PC-3 (cell line): ENCODE measurements at regions not wholly inside any gene's neighbourhood (a gene's known extent, or its start where the extent isn't known, plus 50 kb on each side); places are given as distances from the start of the nearest gene placed in this dataset.

Source experiments
- ATAC-seq: fragments of 200-7000 bp; cut with Tn5 transposase; 2 replicates; pipeline ENCODE4 v1.9.1; 2020; ENCODE audit warnings: mild to moderate bottlenecking, moderate library complexity
- BruUV-seq: library from RNA; stranded (reverse); fragments of 400-500 nt; replicated peaks from 2 replicates; lab custom pipeline; 2021; lab: Mats Ljungman, UMichigan
- CTCF ChIA-PET: fragments of 300-600 bp; sonication (Branson Sonifier 250); formaldehyde crosslinking; loops from one replicate; lab custom pipeline; 2022; ENCODE audit warnings: antibody characterized with exemption; lab: Charles Lee
- POLR2A ChIA-PET: fragments of 300-600 bp; sonication (Branson Sonifier 250); formaldehyde crosslinking; loops from one replicate; lab custom pipeline; 2022; ENCODE audit warnings: antibody characterized with exemption; ENCODE audit not compliant: unreplicated experiment; lab: Charles Lee
- DNase-seq: peaks from one replicate; pipeline ENCODE4 v3.0.0-alpha.2; 2015
- H2AFZ ChIP-seq: fragments of 300-600 bp; sonication (generic); 2 replicates; pipeline ENCODE4 v1.6.0; 2016; ENCODE audit warnings: antibody characterized with exemption, low read length
- H3F3A ChIP-seq: fragments of 300-600 bp; sonication (generic); one replicate; pipeline ENCODE4 v1.6.0; 2017; ENCODE audit warnings: antibody characterized with exemption, low read length, control low read depth, mild to moderate bottlenecking; ENCODE audit not compliant: unreplicated experiment
- H3K27ac ChIP-seq: fragments of 300-600 bp; sonication (generic); 2 replicates; pipeline ENCODE4 v1.5.1; 2016; ENCODE audit warnings: mild to moderate bottlenecking, low read length
- H3K27me3 ChIP-seq: fragments of 300-600 bp; sonication (generic); 2 replicates; pipeline ENCODE4 v1.6.1; 2016; ENCODE audit warnings: low read length, mixed read lengths
- H3K36me3 ChIP-seq: fragments of 300-600 bp; sonication (generic); 2 replicates; pipeline ENCODE4 v1.6.1; 2016; ENCODE audit warnings: low read depth, mixed run types, low read length, mixed read lengths
- H3K4me1 ChIP-seq: fragments of 300-600 bp; sonication (generic); 2 replicates; pipeline ENCODE4 v1.5.1; 2016; ENCODE audit warnings: low read length; ENCODE audit not compliant: insufficient read depth
- H3K4me2 ChIP-seq: fragments of 300-600 bp; sonication (generic); 2 replicates; pipeline ENCODE4 v1.6.0; 2016; ENCODE audit warnings: low read length
- H3K4me3 ChIP-seq: fragments of 300-600 bp; sonication (generic); 2 replicates; pipeline ENCODE4 v1.5.1; 2016; ENCODE audit warnings: mild to moderate bottlenecking, low read length, mixed read lengths
- H3K79me2 ChIP-seq: fragments of 300-600 bp; sonication (generic); 2 replicates; pipeline ENCODE4 v1.6.1; 2017; ENCODE audit warnings: low read length, mixed read lengths
- H3K9ac ChIP-seq: fragments of 300-600 bp; sonication (generic); 2 replicates; pipeline ENCODE4 v1.6.0; 2016; ENCODE audit warnings: mild to moderate bottlenecking, low read length
- H3K9me2 ChIP-seq: fragments of 300-600 bp; sonication (generic); replicated peaks from 2 replicates; pipeline ENCODE4 v1.6.1; 2016; ENCODE audit warnings: mixed run types, low read length, mixed read lengths
- H3K9me3 ChIP-seq: fragments of 300-600 bp; sonication (generic); 2 replicates; pipeline ENCODE4 v1.6.1; 2016; ENCODE audit warnings: low read length, mixed read lengths
- H4K20me1 ChIP-seq: fragments of 300-600 bp; sonication (generic); 2 replicates; pipeline ENCODE4 v1.6.1; 2016; ENCODE audit warnings: low read length, mixed read lengths
- EZH2 ChIP-seq: fragments of 300-600 bp; sonication (generic); IDR thresholded peaks from one replicate; pipeline ENCODE4 v1.6.1; 2017; ENCODE audit warnings: antibody characterized with exemption, mild to moderate bottlenecking, low read length; ENCODE audit not compliant: unreplicated experiment
- EZH2phosphoT487 ChIP-seq: fragments of 300-600 bp; sonication (generic); IDR thresholded peaks from 2 replicates; pipeline ENCODE4 v1.6.1; 2018; ENCODE audit warnings: mild to moderate bottlenecking, antibody characterized with exemption, low read length, borderline replicate concordance
- intact Hi-C: fragments of 100-400 bp; cut with micrococcal nuclease; formaldehyde crosslinking; loops from 2 replicates; pipeline ENCODE4 v1.9.0; 2023
- TF ChIP-seq, protein P1 (sequence below): fragments of 300-600 bp; sonication (generic); conservative IDR thresholded peaks from 2 replicates; pipeline ENCODE4 v1.5.1; 2017; ENCODE audit warnings: antibody characterized with exemption, low read depth, mild to moderate bottlenecking, low read length

DNA sequence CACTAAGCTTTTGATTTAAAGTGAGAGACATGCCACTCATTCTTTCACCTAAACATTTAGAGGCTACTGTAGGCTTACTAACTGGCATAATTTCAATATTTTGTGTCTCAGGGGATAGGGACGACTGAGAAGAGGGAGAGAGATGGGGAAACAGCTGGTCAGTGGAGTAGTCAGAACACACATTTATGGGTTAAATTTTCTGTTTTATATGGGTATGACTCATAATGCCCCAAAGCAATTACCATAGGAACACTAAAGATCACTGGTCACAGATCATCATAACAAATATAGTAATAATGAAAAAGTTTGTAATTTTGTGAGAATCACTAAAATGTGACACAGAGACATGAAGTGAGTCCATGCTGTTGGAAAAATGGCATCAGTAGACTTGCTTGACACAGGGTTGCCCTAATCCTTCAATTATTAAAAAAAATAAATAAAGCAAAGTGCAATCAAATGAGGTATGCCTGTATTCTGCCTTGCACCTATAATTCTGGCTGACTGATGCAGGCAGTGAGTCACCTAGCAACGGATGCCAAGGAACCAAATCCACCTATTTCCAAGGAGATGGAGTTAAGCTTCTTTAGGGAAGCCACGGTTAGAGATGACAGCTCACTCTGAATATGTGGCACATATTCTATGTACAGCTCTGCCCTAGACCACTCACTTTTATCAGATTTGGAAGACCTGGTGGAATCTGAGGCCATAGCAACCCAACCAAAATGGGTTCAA is 166.1 kb downstream of the MARCHF11 start:
- intact Hi-C loops, result no loop called here
- ChIA-PET CTCF (no interaction called here), POLR2A (no interaction called here)
- Histone ChIP-seq H3K9me3 (peaks cover 40% of the 10 kb centered on the region), H3K27ac (no peak overlapping the region), H4K20me1 (no peaks in the 10 kb centered on the region), H3K36me3 (no peaks in the 10 kb centered on the region), H3K4me3 (no peak overlapping the region), H2AFZ (no peak overlapping the region), H3K9ac (no peak overlapping the region), H3K27me3 (no peaks in the 10 kb centered on the region), H3K4me2 (no peak overlapping the region), H3F3A (no peaks in the 10 kb centered on the region), H3K9me2 (no peaks in the 10 kb centered on the region), H3K79me2 (no peaks in the 10 kb centered on the region), H3K4me1 (no peaks in the 10 kb centered on the region)
- no peak for ATAC-seq
- DNase-seq, result peak; percentile 8
- TF ChIP-seq, protein P1, sequence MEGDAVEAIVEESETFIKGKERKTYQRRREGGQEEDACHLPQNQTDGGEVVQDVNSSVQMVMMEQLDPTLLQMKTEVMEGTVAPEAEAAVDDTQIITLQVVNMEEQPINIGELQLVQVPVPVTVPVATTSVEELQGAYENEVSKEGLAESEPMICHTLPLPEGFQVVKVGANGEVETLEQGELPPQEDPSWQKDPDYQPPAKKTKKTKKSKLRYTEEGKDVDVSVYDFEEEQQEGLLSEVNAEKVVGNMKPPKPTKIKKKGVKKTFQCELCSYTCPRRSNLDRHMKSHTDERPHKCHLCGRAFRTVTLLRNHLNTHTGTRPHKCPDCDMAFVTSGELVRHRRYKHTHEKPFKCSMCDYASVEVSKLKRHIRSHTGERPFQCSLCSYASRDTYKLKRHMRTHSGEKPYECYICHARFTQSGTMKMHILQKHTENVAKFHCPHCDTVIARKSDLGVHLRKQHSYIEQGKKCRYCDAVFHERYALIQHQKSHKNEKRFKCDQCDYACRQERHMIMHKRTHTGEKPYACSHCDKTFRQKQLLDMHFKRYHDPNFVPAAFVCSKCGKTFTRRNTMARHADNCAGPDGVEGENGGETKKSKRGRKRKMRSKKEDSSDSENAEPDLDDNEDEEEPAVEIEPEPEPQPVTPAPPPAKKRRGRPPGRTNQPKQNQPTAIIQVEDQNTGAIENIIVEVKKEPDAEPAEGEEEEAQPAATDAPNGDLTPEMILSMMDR, result no peak
- no peak for TF ChIP-seq EZH2
- no TSS peak for BruUV-seq

DNA sequence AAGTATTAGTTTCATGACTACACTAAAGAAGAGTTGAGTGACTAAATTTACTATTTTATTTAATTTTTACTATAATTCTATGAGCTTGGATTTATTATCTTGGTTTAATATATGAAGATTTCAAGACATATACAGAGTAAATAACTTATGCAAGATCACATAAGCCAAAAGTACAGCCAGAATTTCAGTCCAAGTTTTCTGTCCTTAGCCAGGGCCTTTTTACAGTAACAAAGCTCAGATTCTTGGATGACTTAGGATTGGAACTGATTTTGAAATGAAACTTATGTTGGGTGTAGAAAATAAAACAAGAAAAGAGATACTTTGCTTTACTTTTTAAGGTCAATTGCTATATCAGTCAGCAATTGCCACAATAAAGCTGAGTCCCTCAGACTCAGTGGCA is 170.3 kb downstream of the MARCHF11 start:
- H3K4me3 ChIP-seq, result no peak overlapping the region
- TF ChIP-seq EZH2phosphoT487 (no peak), EZH2 (no peak)
- TF ChIP-seq, protein P1, result no peak
- DNase-seq (no peak), ATAC-seq (no peak)
- CTCF ChIA-PET, result no interaction called here
- H2AFZ ChIP-seq, result no peak overlapping the region
- H3K9me2 ChIP-seq, result no peaks in the 10 kb centered on the region
- no peaks in the 10 kb centered on the region for H3K27me3 ChIP-seq
- BruUV-seq, result no TSS peak
- no peak overlapping the region for H3K27ac ChIP-seq
- H3K4me1 ChIP-seq, result no peaks in the 10 kb centered on the region
- H3K36me3 ChIP-seq, result no peaks in the 10 kb centered on the region
- no peaks in the 10 kb centered on the region for H3F3A ChIP-seq
- no peak overlapping the region for H3K4me2 ChIP-seq
- POLR2A ChIA-PET, result no interaction called here
- H3K9ac ChIP-seq, result no peak overlapping the region
- H3K9me3 ChIP-seq, result peaks cover 44% of the 10 kb centered on the region
- intact Hi-C loops, result no loop called here
- H3K79me2 ChIP-seq, result no peaks in the 10 kb centered on the region
- no peaks in the 10 kb centered on the region for H4K20me1 ChIP-seq

DNA sequence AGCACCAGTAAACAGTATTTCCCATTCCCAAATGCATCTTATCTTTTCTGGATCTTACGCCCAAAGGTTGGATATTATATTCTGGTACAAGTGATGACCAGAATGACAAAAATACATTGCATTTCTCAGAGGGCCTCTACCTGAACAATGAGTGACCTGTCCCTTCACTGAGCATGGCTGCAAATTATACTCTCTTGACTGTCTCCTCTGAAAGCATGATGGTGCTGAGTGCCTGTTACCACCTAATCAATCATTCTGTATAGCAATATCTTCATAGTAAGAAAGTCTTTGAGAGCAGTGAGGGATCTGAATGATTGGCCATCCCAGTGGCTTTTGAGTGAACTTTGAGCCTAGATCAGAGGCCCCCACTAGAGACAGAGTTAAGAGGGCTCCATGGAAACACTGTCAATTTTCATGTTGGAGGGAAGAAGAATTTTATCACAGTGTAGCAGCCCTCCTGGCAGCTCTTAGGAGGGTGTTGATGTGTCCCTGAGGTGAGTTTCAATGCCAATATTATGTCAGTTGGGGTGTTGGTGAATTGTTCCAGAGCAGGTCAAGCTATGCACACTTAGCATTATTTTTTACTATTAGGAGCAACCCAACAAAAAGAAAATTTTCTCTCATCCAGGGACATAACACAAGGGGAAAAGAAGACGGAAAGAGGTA is 171.7 kb downstream of the MARCHF11 start:
- intact Hi-C loops, result no loop called here
- H3K79me2 ChIP-seq, result no peaks in the 10 kb centered on the region
- no peak overlapping the region for H3K4me3 ChIP-seq
- H3K9me3 ChIP-seq, result peaks cover 38% of the 10 kb centered on the region
- no peak for ATAC-seq
- no peaks in the 10 kb centered on the region for H3K4me1 ChIP-seq
- no peaks in the 10 kb centered on the region for H4K20me1 ChIP-seq
- no peak overlapping the region for H3K9ac ChIP-seq
- H3K4me2 ChIP-seq, result no peak overlapping the region
- no peaks in the 10 kb centered on the region for H3F3A ChIP-seq
- no peak for TF ChIP-seq EZH2
- TF ChIP-seq, protein P1, result no peak
- no peak for TF ChIP-seq EZH2phosphoT487
- H3K27ac ChIP-seq, result no peak overlapping the region
- H3K27me3 ChIP-seq, result no peaks in the 10 kb centered on the region
- POLR2A ChIA-PET, result no interaction called here
- no peaks in the 10 kb centered on the region for H3K9me2 ChIP-seq
- H2AFZ ChIP-seq, result no peak overlapping the region
- H3K36me3 ChIP-seq, result no peaks in the 10 kb centered on the region
- CTCF ChIA-PET, result no interaction called here
- BruUV-seq, result no TSS peak
- DNase-seq, result no peak
